Esophagus squamous epithelium (tissue), 4 donors: ENCODE measurements at regions not wholly inside any gene's neighbourhood (a gene's known extent, or its start where the extent isn't known, plus 50 kb on each side); places are given as distances from the start of the nearest gene placed in this dataset.

ENCODE experiments used
- POLR2A ChIP-seq, 4 donors: fragments of 450-650 bp; IDR thresholded peaks; one replicate each; pipeline ENCODE4 v1.6.1; 2017; ENCODE audit warnings: antibody characterized with exemption in 4 of 4, mild to moderate bottlenecking in 4 of 4, moderate library complexity in 3 of 4
- TF ChIP-seq, protein P1 (sequence below), 6 experiments: fragments of 450-650 bp in 4 of 6; fragments of 200-600 bp in 2 of 6; sonication (generic) in 2 of 6; IDR thresholded peaks; one replicate each; pipeline ENCODE4 v1.5.1; 2016 to 2019; ENCODE audit warnings: antibody characterized with exemption in 6 of 6, mild to moderate bottlenecking in 4 of 6, moderate library complexity in 4 of 6

DNA sequence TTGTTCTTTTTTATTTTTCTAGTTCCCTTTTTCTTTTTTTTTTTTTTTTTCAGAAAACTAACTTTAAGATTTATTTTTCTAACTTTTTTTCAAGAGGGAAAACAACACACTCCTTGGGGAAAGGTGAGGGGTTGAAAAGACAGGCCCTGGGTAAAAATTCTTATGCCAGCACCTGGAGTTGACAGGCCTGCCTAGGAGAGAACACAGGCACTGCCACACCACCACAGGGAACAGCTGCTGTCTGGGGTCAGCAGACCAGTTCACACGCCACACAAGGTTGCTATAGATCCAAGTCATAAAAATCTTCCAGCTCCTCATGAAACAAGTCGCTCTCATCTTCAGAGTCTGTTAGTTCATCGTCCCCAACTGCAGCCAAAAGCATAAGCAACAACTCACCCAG, 246.4 kb downstream of the C12orf50 start:
- TF ChIP-seq, protein P1, sequence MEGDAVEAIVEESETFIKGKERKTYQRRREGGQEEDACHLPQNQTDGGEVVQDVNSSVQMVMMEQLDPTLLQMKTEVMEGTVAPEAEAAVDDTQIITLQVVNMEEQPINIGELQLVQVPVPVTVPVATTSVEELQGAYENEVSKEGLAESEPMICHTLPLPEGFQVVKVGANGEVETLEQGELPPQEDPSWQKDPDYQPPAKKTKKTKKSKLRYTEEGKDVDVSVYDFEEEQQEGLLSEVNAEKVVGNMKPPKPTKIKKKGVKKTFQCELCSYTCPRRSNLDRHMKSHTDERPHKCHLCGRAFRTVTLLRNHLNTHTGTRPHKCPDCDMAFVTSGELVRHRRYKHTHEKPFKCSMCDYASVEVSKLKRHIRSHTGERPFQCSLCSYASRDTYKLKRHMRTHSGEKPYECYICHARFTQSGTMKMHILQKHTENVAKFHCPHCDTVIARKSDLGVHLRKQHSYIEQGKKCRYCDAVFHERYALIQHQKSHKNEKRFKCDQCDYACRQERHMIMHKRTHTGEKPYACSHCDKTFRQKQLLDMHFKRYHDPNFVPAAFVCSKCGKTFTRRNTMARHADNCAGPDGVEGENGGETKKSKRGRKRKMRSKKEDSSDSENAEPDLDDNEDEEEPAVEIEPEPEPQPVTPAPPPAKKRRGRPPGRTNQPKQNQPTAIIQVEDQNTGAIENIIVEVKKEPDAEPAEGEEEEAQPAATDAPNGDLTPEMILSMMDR (IDR thresholded peaks at IDR 0.05): no peak
- TF ChIP-seq POLR2A (IDR thresholded peaks at IDR 0.05): no peak
